Stomach (tissue), 4 donors: ENCODE measurements at regions not wholly inside any gene's neighbourhood (a gene's known extent, or its start where the extent isn't known, plus 50 kb on each side); places are given as distances from the start of the nearest gene placed in this dataset.

Experiments
- CTCF ChIP-seq, 7 experiments: fragments of 450-650 bp in 4 of 7; fragments of 200-600 bp in 3 of 7; sonication (generic) in 3 of 7; IDR thresholded peaks; one replicate each; pipeline ENCODE4 v1.5.1; 2016 to 2019; ENCODE audit warnings: antibody characterized with exemption in 7 of 7, control low read depth in 2 of 7, mild to moderate bottlenecking in 1 of 7
- POLR2A ChIP-seq, 4 donors: fragments of 450-650 bp; IDR thresholded peaks; one replicate each; pipeline ENCODE4 v1.6.1; 2016; ENCODE audit warnings: antibody characterized with exemption in 4 of 4, control low read depth in 2 of 4, mild to moderate bottlenecking in 1 of 4, moderate library complexity in 1 of 4

GRCh38 chr5:167767795-167768194 is 523.6 kb upstream of the WWC1 start:
- no peak for TF ChIP-seq CTCF (IDR thresholded peaks at IDR 0.05)
- TF ChIP-seq POLR2A (IDR thresholded peaks at IDR 0.05), result no peak
